ENCODE measurements at regions not wholly inside any gene's neighbourhood (a gene's known extent, or its start where the extent isn't known, plus 50 kb on each side); places are given as distances from the start of the nearest gene placed in this dataset.

DNA sequence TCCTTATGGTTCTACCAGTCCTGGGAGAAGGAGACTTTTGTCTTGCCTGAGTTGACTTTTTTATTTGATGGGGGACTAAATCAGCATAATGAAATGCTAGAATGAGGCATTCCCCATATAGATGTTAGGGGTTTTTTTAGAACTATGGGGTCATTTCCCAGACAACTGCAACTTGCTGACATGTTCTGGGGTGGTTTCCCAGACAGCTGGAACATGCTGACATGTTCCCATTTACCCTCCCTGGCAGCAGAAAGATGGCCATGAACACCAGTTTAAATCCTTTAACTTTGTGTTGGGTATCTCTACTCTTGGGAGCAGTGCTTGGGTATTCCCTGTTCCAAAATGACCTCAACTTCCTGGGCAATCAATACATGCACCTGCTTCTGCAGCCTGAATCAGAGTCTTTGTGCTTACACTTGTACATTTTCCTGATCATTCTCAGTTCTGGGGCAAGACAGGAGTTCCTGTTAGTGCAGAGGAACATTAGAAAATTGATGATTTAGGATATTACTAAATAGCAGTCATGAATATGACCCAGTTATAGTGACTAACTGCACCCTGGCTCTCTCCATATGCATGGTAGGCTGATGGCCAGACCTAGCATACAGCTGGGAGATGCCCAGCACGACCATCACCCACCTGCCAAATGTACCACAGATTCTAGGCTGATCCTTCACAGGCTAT lies 75.4 kb upstream of the CD5L start:
- H3K4me1 Mint-ChIP-seq: no peaks in the 10 kb centered on the region
- no peaks in the 10 kb centered on the region for H3K36me3 ChIP-seq (ENCODE audit: insufficient read depth)
- peaks cover 2% of the 10 kb centered on the region; the same call in 2 of the 3 replicates for H3K9me3 Mint-ChIP-seq
- H4K20me1 ChIP-seq (replicated peaks; ENCODE audit: insufficient read depth): no peaks in the 10 kb centered on the region
- H3K27me3 Mint-ChIP-seq (ENCODE audit: insufficient read depth, low read depth, poor library complexity): peaks cover 3% of the 10 kb centered on the region
- no peaks in the 10 kb centered on the region for H3F3A ChIP-seq (replicated peaks; ENCODE audit: low read depth)
- H3K36me3 Mint-ChIP-seq (ENCODE audit: low read depth): no peaks in the 10 kb centered on the region
- DNase-seq (ENCODE audit: low spot score) (no peak), ATAC-seq (no peak)
- H3K4me2 ChIP-seq: no peak overlapping the region
- H2AFZ ChIP-seq: no peak overlapping the region
- no peak overlapping the region for H3K27ac Mint-ChIP-seq
- H3K27me3 ChIP-seq (ENCODE audit: insufficient read depth): no peaks in the 10 kb centered on the region
- no peaks in the 10 kb centered on the region for H3K4me1 ChIP-seq (ENCODE audit: insufficient read depth)
- H3K9me2 ChIP-seq (ENCODE audit: insufficient read depth): no peaks in the 10 kb centered on the region
- no peak overlapping the region for H3K27ac ChIP-seq (ENCODE audit: low read depth)
- H3K4me3 Mint-ChIP-seq: no peak overlapping the region
- H3K79me2 ChIP-seq (replicated peaks; ENCODE audit: insufficient read depth): no peaks in the 10 kb centered on the region
- no peak overlapping the region for H3K4me3 ChIP-seq
- no peak for TF ChIP-seq NANOG (IDR thresholded peaks at IDR 0.05; ENCODE audit: borderline replicate concordance)
- no peak for TF ChIP-seq JUNB (IDR thresholded peaks at IDR 0.05; ENCODE audit: unreplicated experiment)
- no peak for TF ChIP-seq POLR2AphosphoS5 (IDR thresholded peaks at IDR 0.05; ENCODE audit: low read depth)
- no peak for TF ChIP-seq CREB1 (CRISPR knock-in tag; IDR thresholded peaks at IDR 0.05; ENCODE audit: low read depth)

DNA sequence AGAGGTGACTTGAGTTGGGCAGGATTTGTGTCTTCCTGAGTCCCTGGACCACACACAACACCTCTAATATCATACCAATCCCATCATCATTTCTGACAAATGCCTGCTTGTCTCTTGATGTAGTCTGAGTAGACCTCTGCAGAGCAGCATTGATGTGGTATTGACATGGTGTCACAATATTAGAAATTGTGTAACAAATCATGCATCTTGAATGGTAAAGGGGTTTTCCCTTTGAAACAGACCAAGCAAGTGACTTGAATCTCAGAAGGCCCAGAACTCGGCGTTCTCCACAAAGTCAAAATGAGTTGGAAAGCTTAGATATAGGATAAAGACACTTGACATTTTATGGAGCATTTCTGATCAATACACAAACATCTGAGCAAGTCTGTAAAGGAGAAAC lies 72.7 kb upstream of the KIRREL1 start:
- Mint-ChIP-seq H3K9me3 (no peaks in the 10 kb centered on the region; the same call in 2 of the 3 replicates), H3K4me3 (no peak overlapping the region), H3K4me1 (no peaks in the 10 kb centered on the region), H3K27ac (no peak overlapping the region), H3K36me3 (ENCODE audit: low read depth) (no peaks in the 10 kb centered on the region), H3K27me3 (ENCODE audit: insufficient read depth, low read depth, poor library complexity) (peaks cover 5% of the 10 kb centered on the region)
- Histone ChIP-seq H3K79me2 (replicated peaks; ENCODE audit: insufficient read depth) (no peaks in the 10 kb centered on the region), H3K4me3 (no peak overlapping the region), H3K9me2 (ENCODE audit: insufficient read depth) (no peaks in the 10 kb centered on the region), H3K27me3 (ENCODE audit: insufficient read depth) (no peaks in the 10 kb centered on the region), H3K4me1 (ENCODE audit: insufficient read depth) (no peaks in the 10 kb centered on the region), H4K20me1 (replicated peaks; ENCODE audit: insufficient read depth) (no peaks in the 10 kb centered on the region), H3K36me3 (ENCODE audit: insufficient read depth) (no peaks in the 10 kb centered on the region), H3K27ac (ENCODE audit: low read depth) (no peak overlapping the region), H3F3A (replicated peaks; ENCODE audit: low read depth) (no peaks in the 10 kb centered on the region), H3K4me2 (no peak overlapping the region), H2AFZ (no peak overlapping the region)
- ATAC-seq (no peak), DNase-seq (ENCODE audit: low spot score) (no peak)
- TF ChIP-seq, protein P1, sequence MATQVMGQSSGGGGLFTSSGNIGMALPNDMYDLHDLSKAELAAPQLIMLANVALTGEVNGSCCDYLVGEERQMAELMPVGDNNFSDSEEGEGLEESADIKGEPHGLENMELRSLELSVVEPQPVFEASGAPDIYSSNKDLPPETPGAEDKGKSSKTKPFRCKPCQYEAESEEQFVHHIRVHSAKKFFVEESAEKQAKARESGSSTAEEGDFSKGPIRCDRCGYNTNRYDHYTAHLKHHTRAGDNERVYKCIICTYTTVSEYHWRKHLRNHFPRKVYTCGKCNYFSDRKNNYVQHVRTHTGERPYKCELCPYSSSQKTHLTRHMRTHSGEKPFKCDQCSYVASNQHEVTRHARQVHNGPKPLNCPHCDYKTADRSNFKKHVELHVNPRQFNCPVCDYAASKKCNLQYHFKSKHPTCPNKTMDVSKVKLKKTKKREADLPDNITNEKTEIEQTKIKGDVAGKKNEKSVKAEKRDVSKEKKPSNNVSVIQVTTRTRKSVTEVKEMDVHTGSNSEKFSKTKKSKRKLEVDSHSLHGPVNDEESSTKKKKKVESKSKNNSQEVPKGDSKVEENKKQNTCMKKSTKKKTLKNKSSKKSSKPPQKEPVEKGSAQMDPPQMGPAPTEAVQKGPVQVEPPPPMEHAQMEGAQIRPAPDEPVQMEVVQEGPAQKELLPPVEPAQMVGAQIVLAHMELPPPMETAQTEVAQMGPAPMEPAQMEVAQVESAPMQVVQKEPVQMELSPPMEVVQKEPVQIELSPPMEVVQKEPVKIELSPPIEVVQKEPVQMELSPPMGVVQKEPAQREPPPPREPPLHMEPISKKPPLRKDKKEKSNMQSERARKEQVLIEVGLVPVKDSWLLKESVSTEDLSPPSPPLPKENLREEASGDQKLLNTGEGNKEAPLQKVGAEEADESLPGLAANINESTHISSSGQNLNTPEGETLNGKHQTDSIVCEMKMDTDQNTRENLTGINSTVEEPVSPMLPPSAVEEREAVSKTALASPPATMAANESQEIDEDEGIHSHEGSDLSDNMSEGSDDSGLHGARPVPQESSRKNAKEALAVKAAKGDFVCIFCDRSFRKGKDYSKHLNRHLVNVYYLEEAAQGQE (IDR thresholded peaks at IDR 0.05; ENCODE audit: unreplicated experiment): no peak
- TF ChIP-seq JUNB (IDR thresholded peaks at IDR 0.05; ENCODE audit: unreplicated experiment): no peak
- TF ChIP-seq ZNF114 (CRISPR knock-in tag; IDR thresholded peaks at IDR 0.05): no peak
- no peak for TF ChIP-seq NANOG (IDR thresholded peaks at IDR 0.05; ENCODE audit: borderline replicate concordance)
- no peak for TF ChIP-seq POLR2AphosphoS5 (IDR thresholded peaks at IDR 0.05; ENCODE audit: low read depth)
- TF ChIP-seq EZH2phosphoT487 (IDR thresholded peaks at IDR 0.05; ENCODE audit: unreplicated experiment): no peak
- no peak for TF ChIP-seq STAT1 (IDR thresholded peaks at IDR 0.05; ENCODE audit: unreplicated experiment)
- TF ChIP-seq EZH2 (IDR thresholded peaks at IDR 0.05; ENCODE audit: low read depth, unreplicated experiment): no peak
- TF ChIP-seq, protein P2, sequence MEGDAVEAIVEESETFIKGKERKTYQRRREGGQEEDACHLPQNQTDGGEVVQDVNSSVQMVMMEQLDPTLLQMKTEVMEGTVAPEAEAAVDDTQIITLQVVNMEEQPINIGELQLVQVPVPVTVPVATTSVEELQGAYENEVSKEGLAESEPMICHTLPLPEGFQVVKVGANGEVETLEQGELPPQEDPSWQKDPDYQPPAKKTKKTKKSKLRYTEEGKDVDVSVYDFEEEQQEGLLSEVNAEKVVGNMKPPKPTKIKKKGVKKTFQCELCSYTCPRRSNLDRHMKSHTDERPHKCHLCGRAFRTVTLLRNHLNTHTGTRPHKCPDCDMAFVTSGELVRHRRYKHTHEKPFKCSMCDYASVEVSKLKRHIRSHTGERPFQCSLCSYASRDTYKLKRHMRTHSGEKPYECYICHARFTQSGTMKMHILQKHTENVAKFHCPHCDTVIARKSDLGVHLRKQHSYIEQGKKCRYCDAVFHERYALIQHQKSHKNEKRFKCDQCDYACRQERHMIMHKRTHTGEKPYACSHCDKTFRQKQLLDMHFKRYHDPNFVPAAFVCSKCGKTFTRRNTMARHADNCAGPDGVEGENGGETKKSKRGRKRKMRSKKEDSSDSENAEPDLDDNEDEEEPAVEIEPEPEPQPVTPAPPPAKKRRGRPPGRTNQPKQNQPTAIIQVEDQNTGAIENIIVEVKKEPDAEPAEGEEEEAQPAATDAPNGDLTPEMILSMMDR (conservative IDR thresholded peaks at IDR 0.05; ENCODE audit: low read depth in 2 of 2): no peak
- TF ChIP-seq ZNF331 (CRISPR knock-in tag; IDR thresholded peaks at IDR 0.05; ENCODE audit: low read depth): no peak
- TF ChIP-seq CREB1 (CRISPR knock-in tag; IDR thresholded peaks at IDR 0.05; ENCODE audit: low read depth): no peak

All from GM23338 (cell line).